Small intestine (tissue), 7 donors: ENCODE measurements at regions not wholly inside any gene's neighbourhood (a gene's known extent, or its start where the extent isn't known, plus 50 kb on each side); places are given as distances from the start of the nearest gene placed in this dataset.

Experiments used
- DNase-seq, 2 donors: peaks; one replicate each; pipeline versions ENCODE4 v3.0.0 to v3.0.0-alpha.2; 2013
- FAIRE-seq: peaks from 2 replicates; lab custom pipeline; 2012; peaks lifted over from hg19 to GRCh38; lab: Jason Lieb, UNC
- H3K27ac ChIP-seq, 3 donors: one replicate each; pipeline ENCODE4 v1.5.1; 2013; ENCODE audit warnings: low read length in 2 of 3, mild to moderate bottlenecking in 2 of 3, control low read depth in 1 of 3, inconsistent platforms in 1 of 3, low read depth in 1 of 3, moderate library complexity in 1 of 3
- H3K27me3 ChIP-seq, 3 donors: one replicate each; pipeline ENCODE4 v1.6.1; 2013; ENCODE audit warnings: low read length in 3 of 3, inconsistent platforms in 1 of 3; ENCODE audit not compliant: control insufficient read depth in 3 of 3, insufficient read depth in 3 of 3
- H3K36me3 ChIP-seq, 3 donors: one replicate each; pipeline ENCODE4 v1.6.1; 2013; ENCODE audit warnings: low read length in 3 of 3, inconsistent platforms in 1 of 3, low read depth in 1 of 3, mild to moderate bottlenecking in 1 of 3, moderate library complexity in 1 of 3; ENCODE audit not compliant: control insufficient read depth in 3 of 3, insufficient read depth in 2 of 3
- H3K4me1 ChIP-seq, 3 donors: one replicate each; pipeline ENCODE4 v1.6.1; 2013; ENCODE audit warnings: low read length in 2 of 3, inconsistent platforms in 1 of 3, low read depth in 1 of 3, mild to moderate bottlenecking in 1 of 3, moderate library complexity in 1 of 3; ENCODE audit not compliant: control insufficient read depth in 3 of 3, insufficient read depth in 2 of 3
- H3K4me3 ChIP-seq, 3 donors: one replicate each; pipeline ENCODE4 v1.5.1; 2013; ENCODE audit warnings: low read length in 3 of 3, control low read depth in 1 of 3, inconsistent platforms in 1 of 3, low read depth in 1 of 3, mild to moderate bottlenecking in 1 of 3, moderate library complexity in 1 of 3
- H3K9me3 ChIP-seq, 2 donors: one replicate each; pipeline ENCODE4 v1.6.1; 2013; ENCODE audit warnings: low read depth in 1 of 2, low read length in 1 of 2; ENCODE audit not compliant: control insufficient read depth in 2 of 2, insufficient read depth in 1 of 2
- WGBS, 3 donors: extraction: QIAGEN DNeasy Blood & Tissue Kit; methylation state at CpG; one replicate each; pipeline ENCODE4 v1.1.7; 2013; 5-methylcytosine and 5-hydroxymethylcytosine counted together
- donor health status: healthy with polysubstance abuse.
- donor health status: control.
- donor health status: control.
- donor health status: Bipolar disorder and iron deficiency.
- donor health status: healthy.

GRCh38 chr5:10173716-10174115 is 76.0 kb downstream of the ATPSCKMT start:
- H3K4me1 ChIP-seq: no peaks in the 10 kb centered on the region
- DNase-seq (no peak), FAIRE-seq (no peak)
- no peaks in the 10 kb centered on the region for H3K27me3 ChIP-seq
- no peak overlapping the region for H3K27ac ChIP-seq
- no peak overlapping the region for H3K4me3 ChIP-seq
- H3K9me3 ChIP-seq: no peaks in the 10 kb centered on the region
- H3K36me3 ChIP-seq: no peaks in the 10 kb centered on the region

DNA sequence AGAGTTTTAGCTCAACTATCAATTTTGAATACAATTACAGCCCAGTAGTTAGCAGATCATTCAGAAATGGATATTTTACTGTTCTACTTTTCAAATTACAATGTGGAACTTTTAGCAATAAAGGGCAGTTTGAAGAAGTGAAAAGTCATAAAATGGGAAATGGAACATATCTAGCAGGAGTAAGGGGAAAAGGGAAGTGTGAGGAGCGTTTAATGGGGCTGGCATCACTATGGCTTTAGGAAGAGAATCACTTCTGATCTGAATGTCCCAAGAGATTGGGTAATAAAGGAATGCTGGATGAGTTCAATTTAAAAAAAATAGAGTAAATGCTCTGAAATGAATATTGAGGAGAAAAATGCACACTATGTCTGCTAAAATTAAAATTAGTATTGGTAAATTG is 77.4 kb downstream of the ATPSCKMT start:
- no peak for DNase-seq
- 62 to 82% (median 66%) methylated on average over 1 of the region's 1 CpG for WGBS, 3 donors
- no peak overlapping the region for H3K27ac ChIP-seq

GRCh38 chr5:10169359-10169758 is 80.3 kb downstream of the ATPSCKMT start:
- Histone ChIP-seq H3K9me3 (peaks cover 0 to 11% of the 10 kb centered on the region in 2 donors), H3K4me3 (no peak overlapping the region), H3K36me3 (no peaks in the 10 kb centered on the region), H3K4me1 (no peaks in the 10 kb centered on the region), H3K27ac (no peak overlapping the region), H3K27me3 (no peaks in the 10 kb centered on the region)
- 60 to 78% (median 75%) methylated on average over 6 of the region's 6 CpGs for WGBS, 3 donors
- FAIRE-seq (no peak), DNase-seq (no peak)

More for the DNA sequence above, 77.4 kb downstream of the ATPSCKMT start:
- Histone ChIP-seq H3K4me3 (no peak overlapping the region), H3K27me3 (no peaks in the 10 kb centered on the region), H3K9me3 (no peaks in the 10 kb centered on the region), H3K36me3 (no peaks in the 10 kb centered on the region), H3K4me1 (no peaks in the 10 kb centered on the region)
- FAIRE-seq: no peak

GRCh38 chr5:10168254-10168653 is 81.4 kb downstream of the ATPSCKMT start:
- Histone ChIP-seq H3K36me3 (no peaks in the 10 kb centered on the region), H3K9me3 (peaks cover 0 to 11% of the 10 kb centered on the region in 2 donors), H3K4me1 (no peaks in the 10 kb centered on the region), H3K27me3 (no peaks in the 10 kb centered on the region), H3K27ac (no peak overlapping the region), H3K4me3 (no peak overlapping the region)
- no peak for DNase-seq
- whole genome bisulfite sequencing, 3 donors: 86 to 90% (median 86%) methylated on average over 8 of the region's 8 CpGs
- no peak for FAIRE-seq

DNA sequence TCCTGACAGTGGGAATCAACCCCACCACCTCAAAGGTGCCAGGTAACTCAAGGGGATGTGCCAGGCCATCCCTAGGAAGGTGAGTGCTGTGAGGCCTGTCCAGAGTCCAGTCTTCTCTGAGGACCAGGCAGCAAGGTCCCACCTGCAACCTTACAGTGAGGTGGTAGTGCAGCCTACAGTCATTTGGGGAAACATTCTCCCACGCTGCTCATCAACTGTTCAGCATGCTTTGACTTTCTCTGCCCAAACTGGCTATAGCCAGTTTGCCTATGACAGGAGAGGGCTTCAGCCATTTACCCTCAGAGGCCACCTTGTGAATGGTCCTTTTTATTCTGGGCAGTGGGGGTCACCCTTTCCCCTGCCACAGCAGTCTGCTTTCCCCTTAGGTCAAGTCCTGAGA is 81.9 kb downstream of the ATPSCKMT start:
- no peaks in the 10 kb centered on the region for H3K27me3 ChIP-seq
- DNase-seq: no peak
- H3K4me3 ChIP-seq: no peak overlapping the region
- no peaks in the 10 kb centered on the region for H3K4me1 ChIP-seq
- no peaks in the 10 kb centered on the region for H3K36me3 ChIP-seq
- H3K9me3 ChIP-seq: peaks cover 0 to 11% of the 10 kb centered on the region in 2 donors
- no peak for FAIRE-seq
- 83 to 100% (median 94%) methylated on average over 1 of the region's 1 CpG for WGBS, 3 donors
- no peak overlapping the region for H3K27ac ChIP-seq

DNA sequence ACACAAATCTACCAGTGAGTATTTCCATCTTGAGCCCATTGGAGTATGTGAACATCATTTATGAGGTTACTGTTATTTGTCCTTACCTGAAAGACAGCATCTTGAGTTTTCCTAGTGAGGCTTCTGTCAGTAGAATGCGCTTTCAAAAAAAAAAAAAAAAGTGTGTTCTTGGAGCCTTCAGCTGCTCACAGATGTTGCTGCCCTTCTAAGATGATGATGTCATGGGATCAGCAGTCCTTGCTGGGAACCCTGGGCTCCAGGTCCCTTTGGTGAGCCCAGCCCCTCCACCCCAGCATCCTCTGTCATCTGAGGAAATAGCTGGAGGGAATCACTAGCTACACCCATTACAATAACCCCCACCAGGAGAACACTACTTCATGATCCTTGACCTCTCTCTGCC is 83.3 kb downstream of the ATPSCKMT start:
- 92 to 100% (median 100%) methylated on average over 1 of the region's 1 CpG for WGBS, 3 donors
- DNase-seq (no peak), FAIRE-seq (no peak)
- Histone ChIP-seq H3K9me3 (peaks cover 0 to 11% of the 10 kb centered on the region in 2 donors), H3K27ac (no peak overlapping the region), H3K36me3 (no peaks in the 10 kb centered on the region), H3K4me3 (no peak overlapping the region), H3K27me3 (peaks cover 0 to 2% (median 0%) of the 10 kb centered on the region in 3 donors), H3K4me1 (no peaks in the 10 kb centered on the region)

GRCh38 chr5:10162468-10162867 is 87.2 kb downstream of the ATPSCKMT start:
- FAIRE-seq (no peak), DNase-seq (no peak)
- no peak overlapping the region for H3K4me3 ChIP-seq
- 50 to 74% (median 55%) methylated on average over 5 of the region's 5 CpGs for WGBS, 3 donors
- H3K36me3 ChIP-seq: no peaks in the 10 kb centered on the region
- peaks cover 0 to 2% (median 0%) of the 10 kb centered on the region in 3 donors for H3K27me3 ChIP-seq
- H3K4me1 ChIP-seq: peaks cover 0 to under 1% (median 0%) of the 10 kb centered on the region in 3 donors
- H3K27ac ChIP-seq: no peak overlapping the region
- peaks cover 0 to 11% of the 10 kb centered on the region in 2 donors for H3K9me3 ChIP-seq

DNA sequence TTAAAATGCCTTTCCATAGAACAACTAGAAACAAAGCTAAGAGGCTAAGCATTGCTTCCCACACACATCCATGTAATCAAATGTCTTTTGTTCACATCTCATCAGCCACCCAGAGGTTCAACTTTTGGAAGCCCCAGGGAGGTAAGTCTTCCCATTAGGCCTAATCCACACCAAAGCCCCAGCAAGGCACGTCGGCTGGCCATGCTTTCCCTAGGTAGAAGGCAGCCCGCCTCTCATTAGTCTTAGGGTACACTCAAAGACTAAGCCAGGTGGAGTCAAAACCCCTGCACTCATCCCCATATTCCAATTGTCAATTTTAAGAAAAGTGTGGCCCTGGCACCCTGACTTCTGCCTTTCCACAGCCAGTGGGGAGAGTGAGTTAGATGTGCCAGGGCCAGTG is 87.9 kb downstream of the ATPSCKMT start:
- no peak overlapping the region for H3K27ac ChIP-seq
- H3K27me3 ChIP-seq: peaks cover 0 to 2% (median 0%) of the 10 kb centered on the region in 3 donors
- H3K36me3 ChIP-seq: no peaks in the 10 kb centered on the region
- peaks cover 3 to 7% (median 6%) of the 10 kb centered on the region in 3 donors for H3K4me1 ChIP-seq
- FAIRE-seq (no peak), DNase-seq (no peak)
- H3K9me3 ChIP-seq: peaks cover 0 to 11% of the 10 kb centered on the region in 2 donors
- H3K4me3 ChIP-seq: no peak overlapping the region
- WGBS, 3 donors: 72 to 89% (median 80%) methylated on average over 3 of the region's 3 CpGs

DNA sequence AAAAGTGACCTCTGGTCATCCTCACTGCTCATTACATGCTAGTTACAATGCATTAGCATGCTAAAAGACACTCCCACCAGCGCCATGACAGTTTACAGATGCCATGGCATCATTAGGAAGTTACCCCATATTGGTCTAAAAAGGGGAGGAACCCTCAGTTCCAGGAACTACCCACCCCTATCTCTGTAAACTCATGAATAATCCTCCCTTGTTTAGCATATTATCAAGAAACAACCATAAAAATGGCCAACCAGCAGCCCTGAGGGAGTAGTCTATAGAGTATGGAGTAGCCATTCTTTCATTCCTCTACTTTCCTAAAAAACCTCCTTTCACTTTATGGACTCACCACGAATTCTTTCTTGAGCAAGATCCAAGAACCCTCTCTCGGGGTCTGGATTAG is 89.4 kb downstream of the ATPSCKMT start:
- DNase-seq (no peak), FAIRE-seq (no peak)
- WGBS, 3 donors: 73 to 85% (median 82%) methylated on average over 3 of the region's 3 CpGs

More for the DNA sequence above, 89.4 kb downstream of the ATPSCKMT start:
- no peak overlapping the region for H3K27ac ChIP-seq
- peaks cover 0 to 2% (median 0%) of the 10 kb centered on the region in 3 donors for H3K27me3 ChIP-seq
- H3K9me3 ChIP-seq: no peaks in the 10 kb centered on the region
- no peak overlapping the region for H3K4me3 ChIP-seq
- H3K4me1 ChIP-seq: peaks cover 3 to 16% (median 6%) of the 10 kb centered on the region in 3 donors
- no peaks in the 10 kb centered on the region for H3K36me3 ChIP-seq
